ENCODE measurements at regions not wholly inside any gene's neighbourhood (a gene's known extent, or its start where the extent isn't known, plus 50 kb on each side); places are given as distances from the start of the nearest gene placed in this dataset.

DNA sequence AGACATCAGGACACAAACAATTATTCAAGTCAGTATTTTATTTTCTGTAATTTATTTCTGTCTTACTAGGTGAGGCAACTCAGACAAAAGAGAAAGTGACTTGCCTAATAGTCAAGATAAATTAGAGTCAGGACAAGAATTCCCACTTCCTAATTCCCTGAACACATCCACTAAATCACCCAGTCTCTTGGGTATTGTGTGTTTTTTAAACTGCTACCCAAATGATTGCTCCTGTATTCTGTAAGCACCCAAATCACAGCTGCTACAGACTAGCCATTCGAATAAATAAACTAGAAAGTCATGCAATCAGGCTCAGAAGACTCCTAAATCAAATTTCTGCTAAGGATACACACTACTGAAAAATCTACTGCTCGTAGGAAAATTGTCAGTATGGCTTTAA, 263.0 kb downstream of the DUSP6 start:
- DNase-seq: no peak

- no peak for DNase-seq
These were observed 264.4 kb downstream of the DUSP6 start for GRCh38 chr12:89087876-89088275.

- DNase-seq: no peak
These were observed 265.0 kb downstream of the DUSP6 start for GRCh38 chr12:89087149-89087825.

GRCh38 chr12:89085421-89085820, 266.9 kb downstream of the DUSP6 start:
- no peak for DNase-seq

- DNase-seq: no peak
These were observed 267.6 kb downstream of the DUSP6 start for GRCh38 chr12:89084751-89085150.

- no peak for DNase-seq
These were observed 268.8 kb downstream of the DUSP6 start for GRCh38 chr12:89083491-89083890.

DNA sequence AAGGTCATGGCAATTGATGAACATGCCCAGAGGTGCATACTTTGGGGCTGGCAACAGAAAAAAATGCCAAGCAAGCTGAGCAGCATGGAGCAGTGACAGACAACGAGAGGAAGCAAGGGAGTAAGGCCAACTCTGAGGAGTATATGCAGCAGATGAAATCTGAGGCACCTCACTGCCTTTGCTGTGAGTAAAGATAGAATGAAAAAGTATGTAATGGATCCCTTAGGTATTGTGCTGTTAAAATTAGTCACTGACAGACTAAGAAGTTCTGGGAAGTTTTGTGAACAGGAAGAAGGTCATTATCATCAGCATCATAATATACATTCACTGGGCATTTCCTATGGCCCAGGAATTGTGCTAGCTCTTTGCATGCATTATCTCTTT, 269.9 kb downstream of the DUSP6 start:
- DNase-seq: no peak

GRCh38 chr12:89081719-89082369, 270.5 kb downstream of the DUSP6 start:
- DNase-seq: no peak

GRCh38 chr12:89080793-89081465, 271.4 kb downstream of the DUSP6 start:
- DNase-seq: no peak

DNA sequence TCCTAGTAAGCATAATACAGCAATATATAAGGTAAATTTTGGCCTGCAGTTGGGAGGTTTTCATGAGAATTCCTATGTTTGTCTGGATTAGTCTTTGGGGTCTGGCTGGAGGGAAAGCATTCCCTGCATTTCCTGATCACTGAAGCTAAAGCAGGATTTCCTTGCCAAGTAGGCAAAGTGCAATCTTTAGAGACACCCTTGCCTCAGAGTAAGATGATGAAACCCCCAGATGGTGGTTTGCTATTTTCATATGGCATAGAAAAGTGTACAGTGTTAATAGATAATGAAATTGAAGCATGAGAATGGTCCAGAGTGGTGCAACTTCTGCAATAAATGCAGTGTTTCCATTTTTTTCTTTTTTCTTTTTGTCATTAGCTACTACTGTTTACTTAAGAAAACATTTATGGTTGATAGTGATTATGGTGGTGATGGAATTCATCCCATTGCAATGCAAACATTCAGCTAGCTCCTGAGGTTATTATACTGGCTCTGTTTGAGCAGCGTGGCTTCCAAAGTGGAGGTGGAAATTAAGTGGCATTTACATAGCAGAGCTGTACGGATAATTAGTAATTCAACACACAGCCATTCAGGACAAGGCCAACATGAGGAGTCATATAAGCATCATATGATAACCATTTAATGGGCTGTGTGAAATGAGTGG, 276.3 kb downstream of the DUSP6 start:
- no peak for DNase-seq

GRCh38 chr12:89073659-89074058, 278.6 kb downstream of the DUSP6 start:
- DNase-seq: no peak

- DNase-seq: no peak
These were observed 279.3 kb downstream of the DUSP6 start for GRCh38 chr12:89073027-89073398.

DNA sequence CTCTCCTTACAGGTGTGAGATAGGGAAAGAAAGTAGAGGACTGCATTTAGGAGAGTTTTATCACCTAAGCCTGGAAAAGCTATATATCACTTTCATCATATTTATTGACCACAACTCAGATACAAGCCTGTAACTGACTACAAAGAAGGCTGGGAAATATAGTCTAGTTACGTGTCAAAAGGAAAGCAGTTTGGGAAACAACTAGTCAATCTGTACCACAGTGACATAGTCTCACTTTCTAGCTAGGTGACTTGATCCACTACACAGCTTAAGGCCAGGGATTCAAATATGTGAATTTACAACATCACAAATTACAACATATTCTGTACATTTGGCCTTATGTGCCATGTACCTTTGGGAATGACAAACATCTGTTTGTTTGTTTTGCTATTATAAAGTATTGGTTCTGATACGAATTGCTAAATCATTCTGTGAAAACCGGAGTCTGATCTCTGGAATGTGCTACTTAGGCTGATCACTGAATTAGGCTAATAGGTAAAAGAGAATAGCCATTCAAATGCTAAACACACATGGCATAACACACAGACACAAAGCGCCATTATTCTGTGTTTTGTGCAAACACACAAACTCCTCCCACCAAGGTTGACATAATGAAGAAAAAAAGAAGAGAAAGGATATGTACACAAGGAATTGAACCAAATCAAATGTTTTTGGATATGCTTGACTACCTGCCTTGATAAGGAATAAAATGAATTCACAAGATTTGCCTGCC, 279.8 kb downstream of the DUSP6 start:
- DNase-seq: no peak

DNA sequence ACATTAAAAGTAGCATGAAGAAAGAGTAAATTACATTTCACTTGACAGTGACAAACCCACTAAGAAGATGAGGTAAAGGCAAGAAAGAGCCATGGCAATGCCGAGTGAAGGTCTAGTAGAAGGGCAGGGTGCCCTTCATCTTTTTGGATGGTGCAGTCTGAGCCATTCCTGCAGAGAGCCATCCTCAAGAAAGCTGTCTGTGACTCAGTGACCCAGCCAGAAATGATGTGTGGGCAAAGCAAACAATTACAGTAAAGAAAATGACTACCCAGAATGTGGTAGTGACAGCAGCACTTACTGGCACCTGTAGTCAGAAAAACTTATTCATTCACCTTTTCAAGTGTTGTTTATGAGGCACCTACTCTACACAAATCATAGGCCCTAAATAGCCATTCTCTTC, 281.7 kb downstream of the DUSP6 start:
- no peak for DNase-seq

- no peak for DNase-seq
These were observed 282.9 kb downstream of the DUSP6 start for GRCh38 chr12:89069431-89069830.

DNA sequence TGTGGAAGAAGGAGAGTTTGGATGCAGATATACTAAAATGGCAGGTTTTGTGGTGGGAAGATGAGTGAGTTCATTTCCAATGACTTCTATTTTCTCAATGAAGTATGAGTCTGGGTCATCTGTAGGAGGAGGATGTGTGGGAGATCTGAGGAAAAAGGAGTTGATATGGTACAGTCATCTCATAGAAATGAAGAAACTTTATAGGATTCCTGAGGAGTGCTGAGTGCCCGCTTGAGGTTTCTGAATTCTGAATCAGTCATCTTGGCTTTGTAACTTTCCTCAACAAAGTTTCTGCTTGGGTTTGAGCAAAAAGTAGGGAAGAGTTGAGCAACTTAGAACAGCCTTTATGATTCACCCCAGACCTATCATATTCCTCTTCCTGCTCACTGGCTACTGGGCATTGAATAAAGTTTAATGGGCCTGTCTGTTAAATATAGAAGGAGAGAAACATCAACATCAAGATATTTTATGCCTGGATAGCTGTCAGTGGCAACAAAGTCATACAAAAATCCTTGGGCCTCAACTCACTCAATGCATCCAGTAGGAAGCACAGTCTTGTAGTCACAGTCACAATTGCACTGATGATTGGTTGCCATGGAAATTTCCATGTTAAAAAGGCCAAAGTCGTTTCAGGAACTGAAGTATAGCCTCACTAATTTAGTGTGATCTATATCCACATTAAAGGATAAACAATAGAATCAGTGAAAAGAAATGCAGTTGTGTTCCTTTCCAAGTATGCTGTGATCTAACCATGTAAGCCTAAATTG, 284.7 kb downstream of the DUSP6 start:
- no peak for DNase-seq

- DNase-seq: no peak
These were observed 287.5 kb downstream of the DUSP6 start for GRCh38 chr12:89064780-89065179.

GRCh38 chr12:89064151-89064550, 288.1 kb downstream of the DUSP6 start:
- no peak for DNase-seq

DNA sequence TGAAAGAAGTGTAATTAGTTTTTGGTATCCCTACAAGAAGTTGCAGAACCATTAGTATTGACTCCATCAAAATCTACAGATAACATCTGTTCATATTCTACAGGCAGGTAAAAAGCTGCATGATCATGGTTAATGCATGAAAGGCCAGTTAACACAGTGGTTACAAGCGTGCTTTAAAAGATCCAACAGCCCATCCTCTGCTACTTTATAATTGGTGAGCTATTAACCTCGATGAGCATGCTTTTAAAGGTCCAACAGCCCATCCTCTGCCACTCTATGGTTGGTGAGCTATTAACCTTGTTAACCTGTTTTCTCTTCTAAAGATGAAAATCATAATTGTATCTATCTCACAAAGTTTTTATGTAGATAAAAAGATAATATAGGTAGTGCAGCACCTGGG, 289.3 kb downstream of the DUSP6 start:
- DNase-seq: no peak

- no peak for DNase-seq
These were observed 292.4 kb downstream of the DUSP6 start for GRCh38 chr12:89059721-89060541.

- no peak for DNase-seq
These were observed 293.2 kb downstream of the DUSP6 start for GRCh38 chr12:89059056-89059455.
